Liver (tissue), 8 donors: ENCODE measurements at regions not wholly inside any gene's neighbourhood (a gene's known extent, or its start where the extent isn't known, plus 50 kb on each side); places are given as distances from the start of the nearest gene placed in this dataset.

Experiments
- DNase-seq: peaks from one replicate; pipeline ENCODE4 v3.0.0-alpha.2; 2017; ENCODE audit warnings: low spot score
- H3K27ac ChIP-seq, 2 donors: one replicate each; pipeline ENCODE4 v1.7.0; 2013; ENCODE audit warnings: inconsistent platforms in 2 of 2, low read length in 2 of 2, control low read depth in 1 of 2, low read depth in 1 of 2, mild to moderate bottlenecking in 1 of 2
- H3K27me3 ChIP-seq, 4 donors: one replicate each; pipeline versions ENCODE4 v1.6.1 to v1.7.0; 2013; ENCODE audit warnings: low read length in 3 of 4, inconsistent platforms in 1 of 4, mild to moderate bottlenecking in 1 of 4, moderate library complexity in 1 of 4; ENCODE audit not compliant: control insufficient read depth in 4 of 4, insufficient read depth in 4 of 4
- H3K36me3 ChIP-seq, 4 donors: one replicate each; pipeline versions ENCODE4 v1.6.1 to v1.7.0; 2013; ENCODE audit warnings: low read length in 3 of 4, mild to moderate bottlenecking in 3 of 4, low read depth in 1 of 4, moderate library complexity in 1 of 4; ENCODE audit not compliant: control insufficient read depth in 4 of 4, insufficient read depth in 3 of 4
- H3K4me1 ChIP-seq, 4 donors: one replicate each; pipeline versions ENCODE4 v1.6.1 to v1.7.0; 2013; ENCODE audit warnings: low read length in 3 of 4, mild to moderate bottlenecking in 3 of 4, moderate library complexity in 1 of 4; ENCODE audit not compliant: control insufficient read depth in 4 of 4, insufficient read depth in 4 of 4
- H3K4me3 ChIP-seq, 3 donors: one replicate each; pipeline versions ENCODE4 v1.6.1 to v1.7.0; 2013; ENCODE audit warnings: low read length in 3 of 3, control low read depth in 1 of 3, low read depth in 1 of 3, mild to moderate bottlenecking in 1 of 3
- H3K9ac ChIP-seq, 2 donors: one replicate each; pipeline ENCODE4 v1.7.0; 2013; ENCODE audit warnings: low read length in 2 of 2, mild to moderate bottlenecking in 2 of 2, moderate library complexity in 2 of 2, control low read depth in 1 of 2, low read depth in 1 of 2
- H3K9me3 ChIP-seq, 4 donors: one replicate each; pipeline versions ENCODE4 v1.6.1 to v1.7.0; 2013; ENCODE audit warnings: low read length in 3 of 4; ENCODE audit not compliant: control insufficient read depth in 4 of 4
- ATF3 ChIP-seq: IDR thresholded peaks from 2 replicates; pipeline ENCODE4 v1.6.1; 2016; ENCODE audit warnings: antibody characterized with exemption
- CTCF ChIP-seq: fragments of 150-350 bp; IDR thresholded peaks from 2 replicates; pipeline ENCODE4 v1.5.1; 2017; ENCODE audit warnings: improper control_type of control experiment, low read depth, low read length; ENCODE audit not compliant: missing input control
- EGR1 ChIP-seq, 2 donors: IDR thresholded peaks; 2 replicates each; pipeline ENCODE4 v1.6.1; 2016 to 2018; ENCODE audit warnings: antibody characterized with exemption in 2 of 2, low read depth in 2 of 2
- FOXA1 ChIP-seq: IDR thresholded peaks from 2 replicates; pipeline ENCODE4 v1.6.1; 2016; ENCODE audit warnings: antibody characterized with exemption
- FOXA2 ChIP-seq: IDR thresholded peaks from 2 replicates; pipeline ENCODE4 v1.6.1; 2016; ENCODE audit warnings: antibody characterized with exemption
- GABPA ChIP-seq, 2 donors: IDR thresholded peaks in 1 of 2; conservative IDR thresholded peaks in 1 of 2; 2 replicates each; pipeline ENCODE4 v1.6.1; 2016; ENCODE audit warnings: antibody characterized with exemption in 2 of 2, mild to moderate bottlenecking in 1 of 2, moderate library complexity in 1 of 2
- HNF4A ChIP-seq, 2 donors: conservative IDR thresholded peaks; 2 replicates each; pipeline ENCODE4 v1.6.1; 2016; ENCODE audit warnings: antibody characterized with exemption in 2 of 2, mild to moderate bottlenecking in 2 of 2
- HNF4G ChIP-seq: IDR thresholded peaks from 2 replicates; pipeline ENCODE4 v1.6.1; 2016; ENCODE audit warnings: antibody characterized with exemption
- JUND ChIP-seq, 2 donors: IDR thresholded peaks; 2 replicates each; pipeline ENCODE4 v1.6.1; 2016; ENCODE audit warnings: antibody characterized with exemption in 2 of 2
- MAX ChIP-seq: IDR thresholded peaks from 2 replicates; pipeline ENCODE4 v1.6.1; 2016; ENCODE audit warnings: antibody characterized with exemption
- NR2F2 ChIP-seq: IDR thresholded peaks from 2 replicates; pipeline ENCODE4 v1.6.1; 2016; ENCODE audit warnings: antibody characterized with exemption
- RAD21 ChIP-seq, 2 donors: IDR thresholded peaks; 2 replicates each; pipeline ENCODE4 v1.6.1; 2016; ENCODE audit warnings: antibody characterized with exemption in 2 of 2, mild to moderate bottlenecking in 2 of 2
- REST ChIP-seq: IDR thresholded peaks from 2 replicates; pipeline ENCODE4 v1.6.1; 2016; ENCODE audit warnings: antibody characterized with exemption, mild to moderate bottlenecking
- RXRA ChIP-seq, 2 donors: IDR thresholded peaks; 2 replicates each; pipeline ENCODE4 v1.6.1; 2017 to 2018; ENCODE audit warnings: antibody characterized with exemption in 2 of 2, mild to moderate bottlenecking in 1 of 2
- SP1 ChIP-seq: IDR thresholded peaks from 2 replicates; pipeline ENCODE4 v1.6.1; 2018; ENCODE audit warnings: antibody characterized with exemption, mild to moderate bottlenecking
- TAF1 ChIP-seq: conservative IDR thresholded peaks from 2 replicates; pipeline ENCODE4 v1.6.1; 2016; ENCODE audit warnings: antibody characterized with exemption, mild to moderate bottlenecking
- YY1 ChIP-seq: IDR thresholded peaks from 2 replicates; pipeline ENCODE4 v1.6.1; 2016; ENCODE audit warnings: antibody characterized with exemption, mild to moderate bottlenecking
- ZBTB33 ChIP-seq: IDR thresholded peaks from 2 replicates; pipeline ENCODE4 v1.6.1; 2016; ENCODE audit warnings: antibody characterized with exemption
- WGBS: extraction: QIAGEN DNeasy Blood & Tissue Kit; methylation state at CpG from one replicate; pipeline ENCODE4 v1.1.7; 2013; 5-methylcytosine and 5-hydroxymethylcytosine counted together
- donor health status: healthy.
- donor health status: healthy.
- donor health status: healthy.
- donor health status: healthy.
- donor health status: healthy.

- no peak for TF ChIP-seq EGR1 (IDR thresholded peaks at IDR 0.05; ENCODE audit: low read depth in 2 of 2)
- no peak for TF ChIP-seq JUND (IDR thresholded peaks at IDR 0.05)
- no peak for TF ChIP-seq YY1
- TF ChIP-seq GABPA (IDR thresholded peaks at IDR 0.05 in 1 of 2, conservative IDR thresholded peaks at IDR 0.05 in 1 of 2) = no peak
- no peak for TF ChIP-seq RXRA (IDR thresholded peaks at IDR 0.05)
- TF ChIP-seq MAX = no peak
- TF ChIP-seq ATF3 = no peak
- no peak for TF ChIP-seq HNF4A (conservative IDR thresholded peaks at IDR 0.05)
- no peak for TF ChIP-seq RAD21 (IDR thresholded peaks at IDR 0.05)
- no peak for TF ChIP-seq TAF1
- no peak for TF ChIP-seq NR2F2
- no peak for TF ChIP-seq FOXA1
- no peak for TF ChIP-seq HNF4G
These were observed 73.0 kb upstream of the IRX3 start (continued) for GRCh38 chr16:54359555-54359954.

- no peak for DNase-seq
- TF ChIP-seq JUND (IDR thresholded peaks at IDR 0.05) = no peak
- no peak for TF ChIP-seq GABPA (IDR thresholded peaks at IDR 0.05 in 1 of 2, conservative IDR thresholded peaks at IDR 0.05 in 1 of 2)
- TF ChIP-seq FOXA2 = no peak
- no peak for TF ChIP-seq ATF3
- no peak for TF ChIP-seq REST
- TF ChIP-seq MAX = no peak
- TF ChIP-seq RAD21 (IDR thresholded peaks at IDR 0.05) = no peak
- no peak for TF ChIP-seq YY1
- no peak for TF ChIP-seq TAF1
- TF ChIP-seq CTCF = no peak
- no peak for TF ChIP-seq HNF4A (conservative IDR thresholded peaks at IDR 0.05)
- no peak for TF ChIP-seq HNF4G
- TF ChIP-seq RXRA (IDR thresholded peaks at IDR 0.05) = no peak
- no peak for TF ChIP-seq ZBTB33
- no peak for TF ChIP-seq NR2F2
- no peak for TF ChIP-seq FOXA1
- no peak for TF ChIP-seq SP1
- H3K4me3 ChIP-seq = no peak overlapping the region
- H3K27me3 ChIP-seq = peaks cover 0 to 2% (median 0%) of the 10 kb centered on the region in 4 donors
- WGBS = 73% methylated on average over 9 of the region's 9 CpGs
- H3K27ac ChIP-seq = no peak overlapping the region
- H3K9ac ChIP-seq = no peak overlapping the region
- H3K36me3 ChIP-seq = no peaks in the 10 kb centered on the region
- H3K4me1 ChIP-seq = no peaks in the 10 kb centered on the region
- peaks cover 0 to 2% (median 0%) of the 10 kb centered on the region in 4 donors for H3K9me3 ChIP-seq
These were observed 72.5 kb upstream of the IRX3 start for GRCh38 chr16:54359081-54359480.
